ENCODE measurements at regions not wholly inside any gene's neighbourhood (a gene's known extent, or its start where the extent isn't known, plus 50 kb on each side); places are given as distances from the start of the nearest gene placed in this dataset.

GRCh38 chr6:145380186-145380585 lies 355.1 kb downstream of the EPM2A start:
- no peak for TF ChIP-seq FOXM1 (IDR thresholded peaks at IDR 0.05; ENCODE audit: borderline replicate concordance)
- TF ChIP-seq TARDBP (IDR thresholded peaks at IDR 0.05), result no peak
- TF ChIP-seq FOXK2 (IDR thresholded peaks at IDR 0.05), result no peak
- TF ChIP-seq ARNT (IDR thresholded peaks at IDR 0.05), result no peak
- no peak for TF ChIP-seq L3MBTL2 (conservative IDR thresholded peaks at IDR 0.05)
- TF ChIP-seq ZNF384 (IDR thresholded peaks at IDR 0.05), result no peak
- no peak for TF ChIP-seq BHLHE40 (IDR thresholded peaks at IDR 0.05; ENCODE audit: borderline replicate concordance)
- no peak for TF ChIP-seq SP1 (IDR thresholded peaks at IDR 0.05)
